Tibial nerve (tissue), 4 donors: ENCODE measurements at regions not wholly inside any gene's neighbourhood (a gene's known extent, or its start where the extent isn't known, plus 50 kb on each side); places are given as distances from the start of the nearest gene placed in this dataset.
"Not testable (repeated sequence)": the region's sequence is repeated elsewhere in the genome, so short reads cannot be mapped to it uniquely, and the experiment has no call there.

Source experiments
- CTCF ChIP-seq, 5 experiments: fragments of 200-600 bp in 3 of 5; fragments of 450-650 bp in 2 of 5; sonication (generic) in 3 of 5; IDR thresholded peaks; one replicate each; pipeline ENCODE4 v1.5.1; 2016 to 2019; ENCODE audit warnings: antibody characterized with exemption in 5 of 5, mild to moderate bottlenecking in 3 of 5, moderate library complexity in 2 of 5
- EP300 ChIP-seq, 2 donors: sonication (generic); formaldehyde crosslinking; IDR thresholded peaks; one replicate each; pipeline ENCODE4 v1.6.1; 2017; ENCODE audit warnings: antibody characterized with exemption in 2 of 2, mild to moderate bottlenecking in 1 of 2

GRCh38 chr2:87593784-87594610 is 153.9 kb upstream of the PLGLB2 start:
- not testable (repeated sequence) for TF ChIP-seq CTCF, EP300 (IDR thresholded peaks at IDR 0.05)
